Thyroid gland (tissue), 4 donors: ENCODE measurements at regions not wholly inside any gene's neighbourhood (a gene's known extent, or its start where the extent isn't known, plus 50 kb on each side); places are given as distances from the start of the nearest gene placed in this dataset.

ENCODE experiments used
- DNase-seq, 2 donors: peaks; one replicate each; pipeline ENCODE4 v3.0.0-alpha.2; 2019
- H3K27ac ChIP-seq, 3 donors: fragments of 200-600 bp; sonication (generic); 1 replicate in 2 of 3; 2 replicates in 1 of 3; pipeline ENCODE4 v1.5.1; 2016 to 2019; ENCODE audit warnings: mild to moderate bottlenecking in 1 of 3, moderate library complexity in 1 of 3
- H3K27me3 ChIP-seq: fragments of 200-600 bp; sonication (generic); one replicate; pipeline ENCODE4 v1.5.1; 2019
- H3K36me3 ChIP-seq, 2 donors: fragments of 200-600 bp; sonication (generic); one replicate each; pipeline ENCODE4 v1.5.1; 2016 to 2019
- H3K4me1 ChIP-seq, 2 donors: fragments of 200-600 bp; sonication (generic); one replicate each; pipeline ENCODE4 v1.5.1; 2017 to 2019
- H3K4me3 ChIP-seq, 3 donors: fragments of 200-600 bp; sonication (generic); replicated peaks in 1 of 3; 1 replicate in 2 of 3; 2 replicates in 1 of 3; pipeline ENCODE4 v1.5.1; 2016; ENCODE audit warnings: mild to moderate bottlenecking in 1 of 3
- H3K9me3 ChIP-seq: fragments of 200-600 bp; sonication (generic); one replicate; pipeline ENCODE4 v1.5.1; 2017
- POLR2A ChIP-seq, 2 donors: fragments of 450-650 bp; IDR thresholded peaks; one replicate each; pipeline ENCODE4 v1.6.1; 2017; ENCODE audit warnings: antibody characterized with exemption in 2 of 2, mild to moderate bottlenecking in 2 of 2, moderate library complexity in 1 of 2
- WGBS, 2 donors: methylation state at CpG; one replicate each; pipeline ENCODE4 v1.1.5; 2017; 5-methylcytosine and 5-hydroxymethylcytosine counted together
- intact Hi-C: fragments of 100-400 bp; cut with DNase I; formaldehyde crosslinking; loops from one replicate; pipeline ENCODE4 v1.15.1; 2023
- TF ChIP-seq, protein P1 (sequence below), 6 experiments: fragments of 200-600 bp in 3 of 6; fragments of 450-650 bp in 3 of 6; sonication (generic) in 3 of 6; IDR thresholded peaks; one replicate each; pipeline ENCODE4 v1.5.1; 2016 to 2019; ENCODE audit warnings: antibody characterized with exemption in 6 of 6, mild to moderate bottlenecking in 2 of 6, inconsistent platforms in 1 of 6, moderate library complexity in 1 of 6

DNA sequence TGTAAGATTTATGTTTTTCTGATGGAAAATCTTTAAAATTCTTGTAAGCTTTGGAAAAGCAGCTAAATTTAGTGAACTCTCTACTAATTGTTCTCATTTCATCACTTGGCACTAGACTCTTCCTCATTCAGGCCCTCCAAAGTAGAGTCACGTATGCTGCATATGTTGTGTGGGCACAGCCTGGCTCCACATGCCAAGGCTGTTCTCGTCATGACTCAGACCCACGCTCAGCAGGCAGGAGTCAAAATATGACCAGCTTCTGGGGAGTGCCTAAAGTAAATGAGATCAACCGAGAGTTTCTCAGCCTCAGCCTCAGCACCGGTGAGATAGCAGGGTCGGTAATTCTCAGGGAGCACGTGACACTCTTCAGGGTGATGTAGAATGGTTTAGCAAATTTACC lies 1672.9 kb downstream of the REEP3 start:
- no peak for TF ChIP-seq POLR2A (IDR thresholded peaks at IDR 0.05)
- TF ChIP-seq, protein P1, sequence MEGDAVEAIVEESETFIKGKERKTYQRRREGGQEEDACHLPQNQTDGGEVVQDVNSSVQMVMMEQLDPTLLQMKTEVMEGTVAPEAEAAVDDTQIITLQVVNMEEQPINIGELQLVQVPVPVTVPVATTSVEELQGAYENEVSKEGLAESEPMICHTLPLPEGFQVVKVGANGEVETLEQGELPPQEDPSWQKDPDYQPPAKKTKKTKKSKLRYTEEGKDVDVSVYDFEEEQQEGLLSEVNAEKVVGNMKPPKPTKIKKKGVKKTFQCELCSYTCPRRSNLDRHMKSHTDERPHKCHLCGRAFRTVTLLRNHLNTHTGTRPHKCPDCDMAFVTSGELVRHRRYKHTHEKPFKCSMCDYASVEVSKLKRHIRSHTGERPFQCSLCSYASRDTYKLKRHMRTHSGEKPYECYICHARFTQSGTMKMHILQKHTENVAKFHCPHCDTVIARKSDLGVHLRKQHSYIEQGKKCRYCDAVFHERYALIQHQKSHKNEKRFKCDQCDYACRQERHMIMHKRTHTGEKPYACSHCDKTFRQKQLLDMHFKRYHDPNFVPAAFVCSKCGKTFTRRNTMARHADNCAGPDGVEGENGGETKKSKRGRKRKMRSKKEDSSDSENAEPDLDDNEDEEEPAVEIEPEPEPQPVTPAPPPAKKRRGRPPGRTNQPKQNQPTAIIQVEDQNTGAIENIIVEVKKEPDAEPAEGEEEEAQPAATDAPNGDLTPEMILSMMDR (IDR thresholded peaks at IDR 0.05): no peak
- intact Hi-C loops: no loop called here
- no peaks in the 10 kb centered on the region for H3K36me3 ChIP-seq
- DNase-seq: no peak
- no peak overlapping the region for H3K4me3 ChIP-seq
- WGBS, 2 donors: 91 to 95% methylated on average over 7 of the region's 7 CpGs
- no peaks in the 10 kb centered on the region for H3K4me1 ChIP-seq
- no peak overlapping the region for H3K27ac ChIP-seq
- H3K9me3 ChIP-seq: no peaks in the 10 kb centered on the region
- no peaks in the 10 kb centered on the region for H3K27me3 ChIP-seq

DNA sequence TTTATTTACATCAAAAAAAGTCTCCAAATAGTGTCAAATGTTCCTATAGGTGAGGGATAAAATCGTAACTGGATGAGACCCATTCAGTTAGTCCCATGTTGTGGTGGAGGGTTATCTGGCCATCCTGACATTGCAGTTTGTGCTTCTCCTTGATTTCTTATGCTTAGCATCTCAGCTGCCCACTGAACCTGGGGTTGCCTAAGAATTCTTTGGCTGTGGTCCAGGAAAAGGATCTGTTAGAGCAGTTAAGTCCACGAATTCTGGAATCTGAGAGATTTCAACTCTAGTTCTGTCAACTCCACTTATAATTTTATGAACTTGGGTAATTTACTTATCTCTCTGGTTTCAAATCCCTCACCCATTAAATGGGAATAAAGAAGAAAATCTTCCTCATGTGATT lies 1673.4 kb downstream of the REEP3 start:
- TF ChIP-seq POLR2A (IDR thresholded peaks at IDR 0.05): no peak
- TF ChIP-seq, protein P1 (IDR thresholded peaks at IDR 0.05): no peak
- Histone ChIP-seq H3K4me3 (no peak overlapping the region), H3K27me3 (no peaks in the 10 kb centered on the region), H3K36me3 (no peaks in the 10 kb centered on the region), H3K4me1 (no peaks in the 10 kb centered on the region), H3K9me3 (no peaks in the 10 kb centered on the region), H3K27ac (no peak overlapping the region)
- DNase-seq: peak; percentile 18 to 34
- intact Hi-C loops: no loop called here
- WGBS, 2 donors: 55 to 61% methylated on average over 2 of the region's 2 CpGs

GRCh38 chr10:65196111-65196510 lies 1674.9 kb downstream of the REEP3 start:
- TF ChIP-seq, protein P1 (IDR thresholded peaks at IDR 0.05): no peak
- no peak for TF ChIP-seq POLR2A (IDR thresholded peaks at IDR 0.05)
- H3K27ac ChIP-seq: no peak overlapping the region
- 29 to 39% methylated on average over 1 of the region's 1 CpG for WGBS, 2 donors
- H3K4me3 ChIP-seq: no peak overlapping the region
- H3K27me3 ChIP-seq: no peaks in the 10 kb centered on the region
- H3K9me3 ChIP-seq: no peaks in the 10 kb centered on the region
- no peaks in the 10 kb centered on the region for H3K36me3 ChIP-seq
- intact Hi-C loops: no loop called here
- H3K4me1 ChIP-seq: no peaks in the 10 kb centered on the region
- DNase-seq: no peak

DNA sequence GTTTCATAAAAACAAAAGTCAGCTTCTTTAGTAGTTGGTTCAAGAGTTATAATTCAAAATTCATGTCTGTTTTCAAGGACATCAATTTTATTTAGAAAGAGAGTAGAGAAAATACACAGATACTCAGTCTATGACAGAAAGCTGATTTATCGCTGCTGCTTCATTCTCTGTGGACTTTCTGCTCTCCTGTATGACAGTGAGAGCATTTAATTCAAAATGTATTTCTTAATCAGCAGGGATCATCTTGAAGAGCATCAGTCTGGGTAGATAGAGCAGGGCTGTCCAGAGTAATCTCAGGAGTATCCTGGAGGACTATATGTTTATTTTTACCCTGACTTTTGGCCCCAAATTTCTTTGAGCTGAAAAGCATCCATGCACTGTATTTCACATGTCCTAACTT lies 1676.7 kb downstream of the REEP3 start:
- H3K27me3 ChIP-seq: no peaks in the 10 kb centered on the region
- H3K27ac ChIP-seq: no peak overlapping the region
- TF ChIP-seq, protein P1 (IDR thresholded peaks at IDR 0.05): no peak
- TF ChIP-seq POLR2A (IDR thresholded peaks at IDR 0.05): no peak
- no peaks in the 10 kb centered on the region for H3K36me3 ChIP-seq
- H3K4me3 ChIP-seq: no peak overlapping the region
- DNase-seq: no peak
- H3K9me3 ChIP-seq: no peaks in the 10 kb centered on the region
- intact Hi-C loops: no loop called here
- WGBS, 2 donors: 80% methylated on average over 1 of the region's 1 CpG
- no peaks in the 10 kb centered on the region for H3K4me1 ChIP-seq

GRCh38 chr10:65201491-65201890 lies 1680.3 kb downstream of the REEP3 start:
- no peaks in the 10 kb centered on the region for H3K4me1 ChIP-seq
- 80 to 91% methylated on average over 3 of the region's 3 CpGs for WGBS, 2 donors
- intact Hi-C loops: no loop called here
- H3K4me3 ChIP-seq: no peak overlapping the region
- H3K36me3 ChIP-seq: no peaks in the 10 kb centered on the region
- no peak overlapping the region for H3K27ac ChIP-seq
- no peak for DNase-seq
- no peaks in the 10 kb centered on the region for H3K9me3 ChIP-seq
- TF ChIP-seq, protein P1 (IDR thresholded peaks at IDR 0.05): no peak
- no peak for TF ChIP-seq POLR2A (IDR thresholded peaks at IDR 0.05)
- no peaks in the 10 kb centered on the region for H3K27me3 ChIP-seq
